GM19351 (cell line): ENCODE measurements at regions not wholly inside any gene's neighbourhood (a gene's known extent, or its start where the extent isn't known, plus 50 kb on each side); places are given as distances from the start of the nearest gene placed in this dataset.

Experiments
- ATAC-seq: cut with Tn5 transposase; IDR thresholded peaks from one replicate; pipeline ENCODE4 v1.9.1; 2021; ENCODE audit warnings: mild to moderate bottlenecking, moderate library complexity; ENCODE audit not compliant: unreplicated experiment

- no peak for ATAC-seq
These were observed 278.4 kb downstream of the IL15 start for GRCh38 chr4:141914746-141915145.

- ATAC-seq = no peak
These were observed 283.3 kb downstream of the IL15 start for GRCh38 chr4:141919649-141920048.

GRCh38 chr4:141921293-141921692 is 284.9 kb downstream of the IL15 start:
- ATAC-seq = no peak

GRCh38 chr4:141922236-141922635 is 285.9 kb downstream of the IL15 start:
- no peak for ATAC-seq

- ATAC-seq = no peak
These were observed 290.0 kb downstream of the IL15 start for GRCh38 chr4:141926406-141926805.

- ATAC-seq = no peak
These were observed 296.1 kb downstream of the IL15 start for GRCh38 chr4:141932490-141932889.

- ATAC-seq = no peak
These were observed 297.6 kb downstream of the IL15 start for GRCh38 chr4:141933978-141934377.

GRCh38 chr4:141955696-141956095 is 319.3 kb downstream of the IL15 start:
- no peak for ATAC-seq

- no peak for ATAC-seq
These were observed 321.0 kb downstream of the IL15 start for GRCh38 chr4:141957416-141957815.

GRCh38 chr4:141962486-141962885 is 326.1 kb downstream of the IL15 start:
- ATAC-seq = no peak

- ATAC-seq = no peak
These were observed 335.5 kb downstream of the IL15 start for GRCh38 chr4:141971869-141972268.

- ATAC-seq = no peak
These were observed 336.6 kb downstream of the IL15 start for GRCh38 chr4:141972950-141973349.
